Pancreas (tissue), 10 donors: ENCODE measurements at regions not wholly inside any gene's neighbourhood (a gene's known extent, or its start where the extent isn't known, plus 50 kb on each side); places are given as distances from the start of the nearest gene placed in this dataset.

ENCODE experiments used
- ATAC-seq, 4 donors: fragments of 200-7000 bp; cut with Tn5 transposase; one replicate each; pipeline versions ENCODE4 v1.8.0 to v1.9.1; 2020; ENCODE audit warnings: mild to moderate bottlenecking in 4 of 4, moderate library complexity in 4 of 4
- DNase-seq, 6 donors: peaks; one replicate each; pipeline ENCODE4 v3.0.0-alpha.2; 2020
- FAIRE-seq: peaks from 2 replicates; lab custom pipeline; 2012; peaks lifted over from hg19 to GRCh38; lab: Jason Lieb, UNC
- H3K27ac ChIP-seq, 4 donors: fragments of 200-600 bp; sonication (generic); 1 replicate in 3 of 4; 2 replicates in 1 of 4; pipeline versions ENCODE4 v1.5.0 to v1.8.0; 2020
- H3K27me3 ChIP-seq, 4 donors: fragments of 200-600 bp; one replicate each; pipeline ENCODE4 v1.8.0; 2021
- H3K36me3 ChIP-seq, 3 donors: fragments of 200-600 bp; sonication (generic) in 1 of 3; one replicate each; pipeline versions ENCODE4 v1.5.0 to v1.8.0; 2020 to 2021
- H3K4me1 ChIP-seq, 3 donors: fragments of 200-600 bp; one replicate each; pipeline ENCODE4 v1.8.0; 2021
- H3K4me3 ChIP-seq, 4 donors: fragments of 200-600 bp; sonication (generic) in 2 of 4; one replicate each; pipeline versions ENCODE4 v1.5.0 to v1.8.0; 2020 to 2021
- H3K9me3 ChIP-seq, 4 donors: fragments of 200-600 bp; one replicate each; pipeline ENCODE4 v1.8.0; 2021
- CTCF ChIP-seq, 4 donors: fragments of 200-600 bp; sonication (generic) in 3 of 4; IDR thresholded peaks; one replicate each; pipeline versions ENCODE4 v1.5.0 to v1.8.0; 2021; ENCODE audit warnings: antibody characterized with exemption in 4 of 4
- WGBS, 2 donors: extraction: QIAGEN DNeasy Blood & Tissue Kit; methylation state at CpG; one replicate each; pipeline ENCODE4 v1.1.7; 2013; 5-methylcytosine and 5-hydroxymethylcytosine counted together
- intact Hi-C, 3 donors: fragments of 100-400 bp; cut with DNase I; formaldehyde crosslinking; loops; one replicate each; pipeline versions ENCODE4 v1.11.1 to v1.14.2; 2022
- donor health status: healthy with polysubstance abuse.
- donor health status: DM: no; HTN: no; CAD: no; lungs with moderate emphysema.
- donor health status: DM: no; HTN: no; CAD: no.
- donor health status: control.
- donor health status: control.
- donor health status: Bipolar disorder and iron deficiency.
- donor health status: DM: yes; HTN: yes; CAD: no.
- donor health status: DM: no; HTN: no; CAD: no.
- donor health status: DM: no; HTN: no; CAD: no.
- donor health status: DM: yes; HTN: yes; CAD: no.

GRCh38 chr17:72343911-72344310, 223.1 kb downstream of the SOX9 start:
- H3K36me3 ChIP-seq: no peaks in the 10 kb centered on the region
- FAIRE-seq (no peak), ATAC-seq (no peak), DNase-seq (no peak)
- H3K27ac ChIP-seq: no peak overlapping the region
- intact Hi-C loops: no loop called here
- no peaks in the 10 kb centered on the region for H3K9me3 ChIP-seq
- H3K4me3 ChIP-seq: no peak overlapping the region
- no peaks in the 10 kb centered on the region for H3K27me3 ChIP-seq
- no peak for TF ChIP-seq CTCF (IDR thresholded peaks at IDR 0.05)
- H3K4me1 ChIP-seq: no peaks in the 10 kb centered on the region
- WGBS, 2 donors: 79 to 81% methylated on average over 8 of the region's 8 CpGs

- ATAC-seq: no peak
- no peaks in the 10 kb centered on the region for H3K9me3 ChIP-seq
- H3K27ac ChIP-seq: no peak overlapping the region
- H3K27me3 ChIP-seq: no peaks in the 10 kb centered on the region
- no peaks in the 10 kb centered on the region for H3K36me3 ChIP-seq
- intact Hi-C loops: no loop called here
- H3K4me1 ChIP-seq: no peaks in the 10 kb centered on the region
- DNase-seq: no peak
- TF ChIP-seq CTCF (IDR thresholded peaks at IDR 0.05): no peak
- 58 to 66% methylated on average over 5 of the region's 5 CpGs for WGBS, 2 donors
- H3K4me3 ChIP-seq: no peak overlapping the region
- no peak for FAIRE-seq
Observed at GRCh38 chr17:72344613-72345012, 223.8 kb downstream of the SOX9 start.

- Histone ChIP-seq H3K4me3 (no peak overlapping the region), H3K27ac (no peak overlapping the region), H3K36me3 (no peaks in the 10 kb centered on the region), H3K4me1 (no peaks in the 10 kb centered on the region), H3K27me3 (no peaks in the 10 kb centered on the region), H3K9me3 (no peaks in the 10 kb centered on the region)
- no peak for ATAC-seq
- 91 to 92% methylated on average over 3 of the region's 3 CpGs for WGBS, 2 donors
- no peak for DNase-seq
- FAIRE-seq: no peak
- TF ChIP-seq CTCF (IDR thresholded peaks at IDR 0.05): no peak
- intact Hi-C loops: no loop called here
Observed at GRCh38 chr17:72345088-72345487, 224.3 kb downstream of the SOX9 start.

GRCh38 chr17:72345536-72345935, 224.7 kb downstream of the SOX9 start:
- intact Hi-C loops: no loop called here
- TF ChIP-seq CTCF (IDR thresholded peaks at IDR 0.05): no peak
- no peaks in the 10 kb centered on the region for H3K27me3 ChIP-seq
- no peak overlapping the region for H3K27ac ChIP-seq
- WGBS, 2 donors: 73 to 87% methylated on average over 5 of the region's 5 CpGs
- no peak for FAIRE-seq
- DNase-seq: no peak
- no peaks in the 10 kb centered on the region for H3K9me3 ChIP-seq
- no peak overlapping the region for H3K4me3 ChIP-seq
- H3K4me1 ChIP-seq: no peaks in the 10 kb centered on the region
- H3K36me3 ChIP-seq: no peaks in the 10 kb centered on the region
- ATAC-seq: no peak

GRCh38 chr17:72346306-72346705, 225.5 kb downstream of the SOX9 start:
- Histone ChIP-seq H3K4me1 (no peaks in the 10 kb centered on the region), H3K27me3 (no peaks in the 10 kb centered on the region), H3K9me3 (no peaks in the 10 kb centered on the region), H3K27ac (no peak overlapping the region), H3K4me3 (no peak overlapping the region), H3K36me3 (no peaks in the 10 kb centered on the region)
- TF ChIP-seq CTCF (IDR thresholded peaks at IDR 0.05): no peak
- FAIRE-seq: no peak
- WGBS, 2 donors: 61 to 67% methylated on average over 5 of the region's 5 CpGs
- no peak for DNase-seq
- intact Hi-C loops: no loop called here
- ATAC-seq: no peak
